ENCODE measurements at regions not wholly inside any gene's neighbourhood (a gene's known extent, or its start where the extent isn't known, plus 50 kb on each side); places are given as distances from the start of the nearest gene placed in this dataset.

- POLR2A ChIA-PET, result no interaction called here
- peaks cover 12 to 34% (median 19%) of the 10 kb centered on the region in 4 experiments for H3K4me1 ChIP-seq (ENCODE audit: control extremely low read depth in 1 of 4, control insufficient read depth in 4 of 4, insufficient read depth in 4 of 4, low read length in 3 of 4)
- CTCF ChIA-PET, result interaction anchor here (1.6 kb wide), 1 partner anchor 26 kb away, joined by 4 read pairs; no protein-coding TSS in a partner anchor
- no peak for DNase-seq
- H3K9me3 ChIP-seq (ENCODE audit: control extremely low read depth in 1 of 5, control insufficient read depth in 4 of 5, insufficient read depth in 2 of 5, low read depth in 1 of 5, low read length in 4 of 5), result peaks cover 0 to 8% (median 0%) of the 10 kb centered on the region in 5 experiments
- H3K27me3 ChIP-seq (replicated peaks in 2 of 5; ENCODE audit: control insufficient read depth in 4 of 5, insufficient read depth in 5 of 5, low read length in 4 of 5), result no peaks in the 10 kb centered on the region
- H3K27ac ChIP-seq (ENCODE audit: insufficient read depth in 1 of 2, low read depth in 1 of 2, low read length in 2 of 2, poor library complexity in 1 of 2, severe bottlenecking in 2 of 2), result no peak overlapping the region
- H3K4me3 ChIP-seq (ENCODE audit: control insufficient read depth in 1 of 7, extremely low read depth in 1 of 7, insufficient read depth in 4 of 7, low read depth in 2 of 7, low read length in 6 of 7), result no peak overlapping the region
- no peaks in the 10 kb centered on the region for H3K36me3 ChIP-seq (ENCODE audit: control insufficient read depth in 4 of 4, insufficient read depth in 4 of 4, low read length in 3 of 4)
- WGBS (ENCODE audit: insufficient coverage), result 98% methylated on average over 4 of the region's 5 CpGs
These were observed 68.7 kb downstream of the ACTL7B start for GRCh38 chr9:108786901-108787689.

- CTCF ChIA-PET, result interaction anchor here (1.6 kb wide), 1 partner anchor 25 kb away, joined by 4 read pairs; no protein-coding TSS in a partner anchor
- DNase-seq, result no peak
- peaks cover 0 to 8% (median 0%) of the 10 kb centered on the region in 5 experiments for H3K9me3 ChIP-seq (ENCODE audit: control extremely low read depth in 1 of 5, control insufficient read depth in 4 of 5, insufficient read depth in 2 of 5, low read depth in 1 of 5, low read length in 4 of 5)
- peaks cover 14 to 38% (median 19%) of the 10 kb centered on the region in 4 experiments for H3K4me1 ChIP-seq (ENCODE audit: control extremely low read depth in 1 of 4, control insufficient read depth in 4 of 4, insufficient read depth in 4 of 4, low read length in 3 of 4)
- no CpG with 5 or more reads among the region's 4 CpGs for WGBS (ENCODE audit: insufficient coverage)
- no peaks in the 10 kb centered on the region for H3K36me3 ChIP-seq (ENCODE audit: control insufficient read depth in 4 of 4, insufficient read depth in 4 of 4, low read length in 3 of 4)
- POLR2A ChIA-PET, result no interaction called here
- H3K27ac ChIP-seq (ENCODE audit: insufficient read depth in 1 of 2, low read depth in 1 of 2, low read length in 2 of 2, poor library complexity in 1 of 2, severe bottlenecking in 2 of 2), result no peak overlapping the region
- H3K27me3 ChIP-seq (replicated peaks in 2 of 5; ENCODE audit: control insufficient read depth in 4 of 5, insufficient read depth in 5 of 5, low read length in 4 of 5), result no peaks in the 10 kb centered on the region
- no peak overlapping the region for H3K4me3 ChIP-seq (ENCODE audit: control insufficient read depth in 1 of 7, extremely low read depth in 1 of 7, insufficient read depth in 4 of 7, low read depth in 2 of 7, low read length in 6 of 7)
These were observed 69.5 kb downstream of the ACTL7B start for GRCh38 chr9:108786322-108786721.

GRCh38 chr9:108784998-108785397, 70.8 kb downstream of the ACTL7B start:
- peak; percentile 7 to 60 (median 17) for DNase-seq
- Histone ChIP-seq H3K27me3 (replicated peaks in 2 of 5; ENCODE audit: control insufficient read depth in 4 of 5, insufficient read depth in 5 of 5, low read length in 4 of 5) (no peaks in the 10 kb centered on the region), H3K4me1 (ENCODE audit: control extremely low read depth in 1 of 4, control insufficient read depth in 4 of 4, insufficient read depth in 4 of 4, low read length in 3 of 4) (peaks cover 14 to 43% (median 22%) of the 10 kb centered on the region in 4 experiments), H3K27ac (ENCODE audit: insufficient read depth in 1 of 2, low read depth in 1 of 2, low read length in 2 of 2, poor library complexity in 1 of 2, severe bottlenecking in 2 of 2) (no peak overlapping the region), H3K4me3 (ENCODE audit: control insufficient read depth in 1 of 7, extremely low read depth in 1 of 7, insufficient read depth in 4 of 7, low read depth in 2 of 7, low read length in 6 of 7) (no peak overlapping the region), H3K36me3 (ENCODE audit: control insufficient read depth in 4 of 4, insufficient read depth in 4 of 4, low read length in 3 of 4) (no peaks in the 10 kb centered on the region), H3K9me3 (ENCODE audit: control extremely low read depth in 1 of 5, control insufficient read depth in 4 of 5, insufficient read depth in 2 of 5, low read depth in 1 of 5, low read length in 4 of 5) (peaks cover 0 to 5% (median 0%) of the 10 kb centered on the region in 5 experiments)
- CTCF ChIA-PET, result interaction anchor here (0.9 to 1.0 kb wide), 2 partner anchors 8 to 11 kb away, joined by 3 read pairs; no protein-coding TSS in a partner anchor
- 56% methylated on average over 2 of the region's 3 CpGs for WGBS (ENCODE audit: insufficient coverage)
- POLR2A ChIA-PET, result no interaction called here

- Histone ChIP-seq H3K27me3 (replicated peaks in 2 of 5; ENCODE audit: control insufficient read depth in 4 of 5, insufficient read depth in 5 of 5, low read length in 4 of 5) (no peaks in the 10 kb centered on the region), H3K4me1 (ENCODE audit: control extremely low read depth in 1 of 4, control insufficient read depth in 4 of 4, insufficient read depth in 4 of 4, low read length in 3 of 4) (peaks cover 14 to 43% (median 22%) of the 10 kb centered on the region in 4 experiments), H3K9me3 (ENCODE audit: control extremely low read depth in 1 of 5, control insufficient read depth in 4 of 5, insufficient read depth in 2 of 5, low read depth in 1 of 5, low read length in 4 of 5) (no peaks in the 10 kb centered on the region), H3K4me3 (ENCODE audit: control insufficient read depth in 1 of 7, extremely low read depth in 1 of 7, insufficient read depth in 4 of 7, low read depth in 2 of 7, low read length in 6 of 7) (peak overlapping the region in 1 of 7 experiments; percentile 6), H3K36me3 (ENCODE audit: control insufficient read depth in 4 of 4, insufficient read depth in 4 of 4, low read length in 3 of 4) (no peaks in the 10 kb centered on the region), H3K27ac (ENCODE audit: insufficient read depth in 1 of 2, low read depth in 1 of 2, low read length in 2 of 2, poor library complexity in 1 of 2, severe bottlenecking in 2 of 2) (no peak overlapping the region)
- ChIA-PET POLR2A (no interaction called here), CTCF (interaction anchor here (0.9 kb wide), 1 partner anchor 12 kb away, joined by 3 read pairs; no protein-coding TSS in a partner anchor)
- WGBS (ENCODE audit: insufficient coverage), result 81% methylated on average over 7 of the region's 14 CpGs
- peak in 2 of 3 donors; percentile 34 to 53 for DNase-seq
These were observed 71.9 kb downstream of the ACTL7B start for GRCh38 chr9:108783731-108784495.

- H3K27me3 ChIP-seq (replicated peaks in 2 of 5; ENCODE audit: control insufficient read depth in 4 of 5, insufficient read depth in 5 of 5, low read length in 4 of 5), result no peaks in the 10 kb centered on the region
- no peak overlapping the region for H3K4me3 ChIP-seq (ENCODE audit: control insufficient read depth in 1 of 7, extremely low read depth in 1 of 7, insufficient read depth in 4 of 7, low read depth in 2 of 7, low read length in 6 of 7)
- H3K4me1 ChIP-seq (ENCODE audit: control extremely low read depth in 1 of 4, control insufficient read depth in 4 of 4, insufficient read depth in 4 of 4, low read length in 3 of 4), result peaks cover 14 to 43% (median 22%) of the 10 kb centered on the region in 4 experiments
- H3K36me3 ChIP-seq (ENCODE audit: control insufficient read depth in 4 of 4, insufficient read depth in 4 of 4, low read length in 3 of 4), result no peaks in the 10 kb centered on the region
- ChIA-PET POLR2A (interaction anchor here (0.6 kb wide), 1 partner anchor 102 kb away, joined by 3 read pairs; no protein-coding TSS in a partner anchor), CTCF (no interaction called here)
- peak in 2 of 3 donors; percentile 13 to 18 for DNase-seq
- no peaks in the 10 kb centered on the region for H3K9me3 ChIP-seq (ENCODE audit: control extremely low read depth in 1 of 5, control insufficient read depth in 4 of 5, insufficient read depth in 2 of 5, low read depth in 1 of 5, low read length in 4 of 5)
- no peak overlapping the region for H3K27ac ChIP-seq (ENCODE audit: insufficient read depth in 1 of 2, low read depth in 1 of 2, low read length in 2 of 2, poor library complexity in 1 of 2, severe bottlenecking in 2 of 2)
- WGBS (ENCODE audit: insufficient coverage), result 68% methylated on average over 5 of the region's 6 CpGs
These were observed 72.5 kb downstream of the ACTL7B start for GRCh38 chr9:108783326-108783725.

GRCh38 chr9:108780942-108781734, 74.6 kb downstream of the ACTL7B start:
- Histone ChIP-seq H3K9me3 (ENCODE audit: control extremely low read depth in 1 of 5, control insufficient read depth in 4 of 5, insufficient read depth in 2 of 5, low read depth in 1 of 5, low read length in 4 of 5) (no peaks in the 10 kb centered on the region), H3K4me1 (ENCODE audit: control extremely low read depth in 1 of 4, control insufficient read depth in 4 of 4, insufficient read depth in 4 of 4, low read length in 3 of 4) (peaks cover 14 to 51% (median 22%) of the 10 kb centered on the region in 4 experiments), H3K27ac (ENCODE audit: insufficient read depth in 1 of 2, low read depth in 1 of 2, low read length in 2 of 2, poor library complexity in 1 of 2, severe bottlenecking in 2 of 2) (no peak overlapping the region), H3K27me3 (replicated peaks in 2 of 5; ENCODE audit: control insufficient read depth in 4 of 5, insufficient read depth in 5 of 5, low read length in 4 of 5) (no peaks in the 10 kb centered on the region), H3K4me3 (ENCODE audit: control insufficient read depth in 1 of 7, extremely low read depth in 1 of 7, insufficient read depth in 4 of 7, low read depth in 2 of 7, low read length in 6 of 7) (peak overlapping the region in 4 of 7 experiments; percentile 9 to 69 (median 53)), H3K36me3 (ENCODE audit: control insufficient read depth in 4 of 4, insufficient read depth in 4 of 4, low read length in 3 of 4) (no peaks in the 10 kb centered on the region)
- 26% methylated on average over 7 of the region's 11 CpGs for WGBS (ENCODE audit: insufficient coverage)
- DNase-seq, result peak in 2 of 3 donors; percentile 48 to 71
- ChIA-PET POLR2A (no interaction called here), CTCF (interaction anchor here (0.9 kb wide), 1 partner anchor 16 kb away, joined by 3 read pairs; no protein-coding TSS in a partner anchor)

All from common myeloid progenitor, CD34-positive (primary cell).